B cell (primary cell): ENCODE measurements at regions not wholly inside any gene's neighbourhood (a gene's known extent, or its start where the extent isn't known, plus 50 kb on each side); places are given as distances from the start of the nearest gene placed in this dataset.

ENCODE experiments used
- ATAC-seq: fragments of 200-7000 bp; cut with Tn5 transposase; one replicate; pipeline ENCODE4 v1.10.0; 2021; ENCODE audit warnings: low read depth, mild to moderate bottlenecking, moderate number of reproducible peaks, moderate library complexity
- CTCF ChIA-PET: fragments of 350-600 bp; sonication (Branson Sonifier 250); formaldehyde crosslinking; loops from one replicate; lab custom pipeline; 2021; ENCODE audit warnings: antibody characterized with exemption, inconsistent platforms; lab: Charles Lee
- POLR2A ChIA-PET: fragments of 350-600 bp; sonication (Branson Sonifier 250); formaldehyde crosslinking; loops from one replicate; lab custom pipeline; 2021; ENCODE audit warnings: antibody characterized with exemption; lab: Charles Lee
- DNase-seq: peaks from one replicate; pipeline ENCODE4 v3.0.0; 2013
- H2AFZ ChIP-seq: 2 replicates; pipeline ENCODE4 v1.6.1; 2012; ENCODE audit warnings: mild to moderate bottlenecking, low read depth, low read length; ENCODE audit not compliant: insufficient read depth, poor library complexity, severe bottlenecking
- H3K27ac ChIP-seq, 2 donors: 1 replicate in 1 of 2; 2 replicates in 1 of 2; pipeline ENCODE4 v1.5.1; 2012 to 2013; ENCODE audit warnings: low read length in 2 of 2, mild to moderate bottlenecking in 2 of 2, moderate library complexity in 1 of 2
- H3K27me3 ChIP-seq, 4 experiments: fragments of 200-600 bp in 1 of 4; sonication (generic) in 1 of 4; replicated peaks in 1 of 4; 1 replicate in 2 of 4; 2 replicates in 2 of 4; pipeline versions ENCODE4 v1.6.1 to v1.7.0; 2013 to 2016; ENCODE audit warnings: low read length in 3 of 4, mild to moderate bottlenecking in 2 of 4, mixed read lengths in 1 of 4, moderate library complexity in 1 of 4; ENCODE audit not compliant: insufficient read depth in 4 of 4, control insufficient read depth in 3 of 4; ENCODE audit errors: control extremely low read depth in 1 of 4
- H3K36me3 ChIP-seq, 2 experiments: replicated peaks in 1 of 2; 1 replicate in 1 of 2; 2 replicates in 1 of 2; pipeline versions ENCODE4 v1.6.1 to v1.7.1; 2013; ENCODE audit warnings: low read length in 1 of 2; ENCODE audit not compliant: insufficient read depth in 2 of 2, control insufficient read depth in 1 of 2; ENCODE audit errors: control extremely low read depth in 1 of 2, extremely low read depth in 1 of 2
- H3K4me1 ChIP-seq, 2 donors: fragments of 200-600 bp in 1 of 2; sonication (generic) in 1 of 2; 1 replicate in 1 of 2; 2 replicates in 1 of 2; pipeline versions ENCODE4 v1.5.1 to v1.6.1; 2013 to 2017; ENCODE audit warnings: low read length in 2 of 2; ENCODE audit not compliant: control insufficient read depth in 2 of 2, insufficient read depth in 2 of 2
- H3K4me2 ChIP-seq: replicated peaks from 2 replicates; pipeline ENCODE3; 2012; ENCODE audit warnings: mild to moderate bottlenecking, low read depth, low read length; ENCODE audit not compliant: poor library complexity, severe bottlenecking
- H3K4me3 ChIP-seq, 5 experiments: fragments of 200-600 bp in 1 of 5; sonication (generic) in 1 of 5; 1 replicate in 3 of 5; 2 replicates in 2 of 5; pipeline versions ENCODE4 v1.5.1 to v1.7.0; 2011 to 2016; ENCODE audit warnings: low read length in 4 of 5, mild to moderate bottlenecking in 4 of 5, low read depth in 2 of 5, control low read depth in 1 of 5, moderate library complexity in 1 of 5; ENCODE audit not compliant: insufficient read depth in 1 of 5; ENCODE audit errors: control extremely low read depth in 1 of 5, extremely low read depth in 1 of 5
- H3K79me2 ChIP-seq: fragments of 200-600 bp; sonication (generic); one replicate; pipeline ENCODE4 v1.6.0; 2016; ENCODE audit warnings: low read length; ENCODE audit not compliant: control insufficient read depth, insufficient read depth
- H3K9ac ChIP-seq: fragments of 200-600 bp; sonication (generic); 2 replicates; pipeline ENCODE4 v1.6.1; 2017; ENCODE audit warnings: mild to moderate bottlenecking, low read length, moderate library complexity
- H3K9me3 ChIP-seq, 3 donors: one replicate each; pipeline versions ENCODE4 v1.6.1 to v1.7.1; 2013; ENCODE audit warnings: low read length in 2 of 3; ENCODE audit not compliant: control insufficient read depth in 2 of 3, insufficient read depth in 1 of 3; ENCODE audit errors: control extremely low read depth in 1 of 3
- H4K20me1 ChIP-seq: 2 replicates; pipeline ENCODE4 v1.6.0; 2012; ENCODE audit warnings: mild to moderate bottlenecking, low read length; ENCODE audit not compliant: insufficient read depth, control insufficient read depth, poor library complexity, severe bottlenecking
- H3K27ac Mint-ChIP-seq: one replicate; pipeline ENCODE4 v1.8.0; 2021; ENCODE audit warnings: mixed read lengths
- H3K27me3 Mint-ChIP-seq: one replicate; pipeline ENCODE4 v1.8.0; 2021; ENCODE audit warnings: mixed read lengths
- H3K4me1 Mint-ChIP-seq: one replicate; pipeline ENCODE4 v1.8.0; 2021; ENCODE audit warnings: mixed read lengths
- H3K4me3 Mint-ChIP-seq: one replicate; pipeline ENCODE4 v1.8.0; 2021; ENCODE audit warnings: mixed read lengths
- H3K9me3 Mint-ChIP-seq: one replicate; pipeline ENCODE4 v1.8.0; 2022; ENCODE audit warnings: mixed read lengths; ENCODE audit not compliant: insufficient read depth
- CTCF ChIP-seq: fragments of 200-600 bp; IDR thresholded peaks from one replicate; pipeline ENCODE4 v1.8.0; 2022; ENCODE audit warnings: antibody characterized with exemption, mild to moderate bottlenecking
- EZH2 ChIP-seq: IDR thresholded peaks from 2 replicates; pipeline ENCODE4 v1.6.1; 2012; ENCODE audit warnings: borderline replicate concordance, low read depth, mild to moderate bottlenecking, moderate library complexity, low read length; ENCODE audit not compliant: insufficient read depth, poor library complexity, severe bottlenecking
- whole genome bisulfite sequencing: methylation state at CpG from one replicate; pipeline ENCODE4 v1.1.5; 2013; ENCODE audit warnings: missing lambda C conversion rate; ENCODE audit not compliant: insufficient coverage; 5-methylcytosine and 5-hydroxymethylcytosine counted together
- intact Hi-C: fragments of 100-400 bp; cut with micrococcal nuclease; formaldehyde crosslinking; loops from one replicate; pipeline ENCODE4 v1.10.0; 2022

- intact Hi-C loops = no loop called here
- Histone ChIP-seq H3K9me3 (peaks cover 0 to 2% (median 0%) of the 10 kb centered on the region in 3 donors), H3K4me2 (no peak overlapping the region), H3K36me3 (no peaks in the 10 kb centered on the region), H3K4me1 (no peaks in the 10 kb centered on the region), H3K79me2 (no peaks in the 10 kb centered on the region), H3K27me3 (peaks cover 0 to 2% (median 0%) of the 10 kb centered on the region in 4 experiments), H3K9ac (no peak overlapping the region), H2AFZ (no peak overlapping the region), H3K27ac (no peak overlapping the region), H4K20me1 (no peaks in the 10 kb centered on the region), H3K4me3 (no peak overlapping the region)
- ATAC-seq (no peak), DNase-seq (no peak)
- no peak overlapping the region for H3K27ac Mint-ChIP-seq
- CTCF ChIA-PET = no interaction called here
- POLR2A ChIA-PET = no interaction called here
- no peak overlapping the region for H3K4me3 Mint-ChIP-seq
- H3K9me3 Mint-ChIP-seq = peaks cover 4% of the 10 kb centered on the region
- no peak for TF ChIP-seq EZH2
- TF ChIP-seq CTCF = no peak
- no peaks in the 10 kb centered on the region for H3K4me1 Mint-ChIP-seq
- no peaks in the 10 kb centered on the region for H3K27me3 Mint-ChIP-seq
Observed at GRCh38 chr3:36232797-36233489, 147.4 kb upstream of the STAC start.

- Histone ChIP-seq H3K9me3 (no peaks in the 10 kb centered on the region), H2AFZ (no peak overlapping the region), H3K27ac (no peak overlapping the region), H4K20me1 (no peaks in the 10 kb centered on the region), H3K4me2 (no peak overlapping the region), H3K36me3 (no peaks in the 10 kb centered on the region), H3K9ac (no peak overlapping the region), H3K79me2 (no peaks in the 10 kb centered on the region), H3K27me3 (no peaks in the 10 kb centered on the region), H3K4me3 (no peak overlapping the region), H3K4me1 (no peaks in the 10 kb centered on the region)
- no peak for TF ChIP-seq EZH2
- no peak for TF ChIP-seq CTCF
- H3K4me1 Mint-ChIP-seq = no peaks in the 10 kb centered on the region
- no CpG with 5 or more reads among the region's 1 CpG for WGBS
- CTCF ChIA-PET = no interaction called here
- no peaks in the 10 kb centered on the region for H3K9me3 Mint-ChIP-seq
- no peak for DNase-seq
- POLR2A ChIA-PET = no interaction called here
- H3K4me3 Mint-ChIP-seq = no peak overlapping the region
- no peak for ATAC-seq
- no peaks in the 10 kb centered on the region for H3K27me3 Mint-ChIP-seq
- intact Hi-C loops = no loop called here
- H3K27ac Mint-ChIP-seq = no peak overlapping the region
Observed at GRCh38 chr3:36244728-36245127, 135.6 kb upstream of the STAC start.
